ENCODE measurements at regions not wholly inside any gene's neighbourhood (a gene's known extent, or its start where the extent isn't known, plus 50 kb on each side); places are given as distances from the start of the nearest gene placed in this dataset.

- intact Hi-C loops (cut with micrococcal nuclease) (no loop called here), dilution Hi-C loops (cut with MboI; ENCODE audit: extremely low pct_ligation_motif_present, low sequenced_read_pairs) (no loop called here)
- Histone ChIP-seq H3K4me2 (ENCODE audit: insufficient read depth, low read length) (no peak overlapping the region), H2AFZ (ENCODE audit: low read depth, low read length) (no peak overlapping the region), H3K9me3 (replicated peaks; ENCODE audit: control insufficient read depth, insufficient read depth, low read length) (no peaks in the 10 kb centered on the region), H3K9me1 (replicated peaks; ENCODE audit: control insufficient read depth, extremely low read depth, insufficient read depth, low read length) (no peaks in the 10 kb centered on the region), H3K4me1 (ENCODE audit: control insufficient read depth, extremely low read depth, insufficient read depth, low read length) (peaks cover 19% of the 10 kb centered on the region), H3K79me2 (ENCODE audit: control insufficient read depth, insufficient read depth, low read length) (no peaks in the 10 kb centered on the region), H3K36me3 (ENCODE audit: control insufficient read depth in 2 of 2, extremely low read depth in 1 of 2, insufficient read depth in 2 of 2, low read length in 2 of 2) (no peaks in the 10 kb centered on the region), H3K27ac (ENCODE audit: insufficient read depth, low read depth, low read length) (no peak overlapping the region), H3K9ac (replicated peaks; ENCODE audit: extremely low read depth, insufficient read depth, low read length) (no peak overlapping the region), H3K27me3 (ENCODE audit: control insufficient read depth in 2 of 2, insufficient read depth in 2 of 2, low read length in 2 of 2) (peaks cover 0 to 5% of the 10 kb centered on the region in 2 experiments), H3K4me3 (replicated peaks in 1 of 3; ENCODE audit: insufficient read depth in 1 of 3, low read depth in 1 of 3, low read length in 3 of 3) (no peak overlapping the region), H4K20me1 (replicated peaks; ENCODE audit: control insufficient read depth, extremely low read depth, insufficient read depth, low read length) (no peaks in the 10 kb centered on the region)
- BruUV-seq (replicated peaks): no TSS peak
- DNase-seq (ENCODE audit: low read depth, low spot score) (no peak), FAIRE-seq (no peak)
- TF ChIP-seq EZH2 (IDR thresholded peaks at IDR 0.05; ENCODE audit: borderline replicate concordance, low read depth, low read length, severe bottlenecking) (no peak), POLR2AphosphoS5 (IDR thresholded peaks at IDR 0.05; ENCODE audit: insufficient read depth, low read depth, low read length) (no peak), POLR2A (IDR thresholded peaks at IDR 0.05; ENCODE audit: low read depth, low read length) (no peak), CTCF (IDR thresholded peaks at IDR 0.05; ENCODE audit: extremely low read depth in 1 of 2, insufficient read depth in 1 of 2, low read depth in 1 of 2, low read length in 2 of 2) (no peak), MAX (IDR thresholded peaks at IDR 0.05; ENCODE audit: insufficient read depth, insufficient read length) (no peak), GATA2 (IDR thresholded peaks at IDR 0.05; ENCODE audit: insufficient read depth, insufficient read length, low read depth, low read length) (no peak), JUN (IDR thresholded peaks at IDR 0.05; ENCODE audit: borderline replicate concordance, insufficient read depth, insufficient read length, low read depth) (no peak), FOS (IDR thresholded peaks at IDR 0.05; ENCODE audit: borderline replicate concordance, insufficient read depth, low read length) (no peak), MYC (IDR thresholded peaks at IDR 0.05; ENCODE audit: low read depth, low read length) (no peak)
- CTCF ChIA-PET: interaction anchor here (1.2 kb wide), 1 partner anchor 68 kb away, joined by 3 read pairs; no protein-coding TSS in a partner anchor
- POLR2A ChIA-PET: no interaction called here
These were observed 159.5 kb downstream of the COL6A3 start for GRCh38 chr2:237254369-237254861.
